ENCODE measurements at regions not wholly inside any gene's neighbourhood (a gene's known extent, or its start where the extent isn't known, plus 50 kb on each side); places are given as distances from the start of the nearest gene placed in this dataset.

DNA sequence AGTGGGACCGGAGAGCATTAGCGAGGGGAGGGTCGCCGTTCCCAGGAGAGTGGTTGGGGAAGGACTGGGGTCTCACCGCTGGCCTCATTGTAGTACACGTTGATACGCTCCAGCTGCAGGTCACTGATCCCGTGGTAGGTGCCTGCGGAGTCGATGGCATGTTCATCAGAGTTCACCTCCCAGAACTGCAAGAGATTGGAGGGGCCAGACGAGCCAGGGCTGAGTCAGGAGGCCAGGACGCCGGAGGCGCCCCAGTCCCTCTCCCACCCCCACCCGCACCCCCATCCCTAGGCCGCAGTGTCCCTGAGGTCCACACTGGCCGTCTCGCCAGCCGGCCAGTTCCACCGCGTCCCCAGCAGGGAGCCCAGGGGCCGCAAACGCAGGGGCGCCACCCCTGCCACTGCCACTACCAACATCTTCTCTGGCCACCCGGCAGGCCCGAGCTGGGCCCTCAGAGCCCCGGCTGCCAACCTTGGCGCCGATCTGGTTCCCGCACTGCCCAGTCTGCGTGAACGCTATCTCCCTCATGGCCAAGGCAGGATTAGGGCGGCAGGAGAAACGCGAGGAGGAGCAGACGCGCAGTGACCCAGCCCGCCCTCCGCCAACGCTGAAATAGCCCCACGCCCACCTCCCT, 144.2 kb downstream of the ALG10 start:
- TF ChIP-seq, protein P1, sequence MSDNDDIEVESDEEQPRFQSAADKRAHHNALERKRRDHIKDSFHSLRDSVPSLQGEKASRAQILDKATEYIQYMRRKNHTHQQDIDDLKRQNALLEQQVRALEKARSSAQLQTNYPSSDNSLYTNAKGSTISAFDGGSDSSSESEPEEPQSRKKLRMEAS (IDR thresholded peaks at IDR 0.05; ENCODE audit: low read depth) = no peak
- TF ChIP-seq RFX5 (IDR thresholded peaks at IDR 0.05; ENCODE audit: low read length) (no peak), GATA2 (CRISPR knock-in tag; IDR thresholded peaks at IDR 0.05) (no peak), MXI1 (IDR thresholded peaks at IDR 0.05; ENCODE audit: low read depth, low read length) (no peak)
- TF ChIP-seq, protein P2, sequence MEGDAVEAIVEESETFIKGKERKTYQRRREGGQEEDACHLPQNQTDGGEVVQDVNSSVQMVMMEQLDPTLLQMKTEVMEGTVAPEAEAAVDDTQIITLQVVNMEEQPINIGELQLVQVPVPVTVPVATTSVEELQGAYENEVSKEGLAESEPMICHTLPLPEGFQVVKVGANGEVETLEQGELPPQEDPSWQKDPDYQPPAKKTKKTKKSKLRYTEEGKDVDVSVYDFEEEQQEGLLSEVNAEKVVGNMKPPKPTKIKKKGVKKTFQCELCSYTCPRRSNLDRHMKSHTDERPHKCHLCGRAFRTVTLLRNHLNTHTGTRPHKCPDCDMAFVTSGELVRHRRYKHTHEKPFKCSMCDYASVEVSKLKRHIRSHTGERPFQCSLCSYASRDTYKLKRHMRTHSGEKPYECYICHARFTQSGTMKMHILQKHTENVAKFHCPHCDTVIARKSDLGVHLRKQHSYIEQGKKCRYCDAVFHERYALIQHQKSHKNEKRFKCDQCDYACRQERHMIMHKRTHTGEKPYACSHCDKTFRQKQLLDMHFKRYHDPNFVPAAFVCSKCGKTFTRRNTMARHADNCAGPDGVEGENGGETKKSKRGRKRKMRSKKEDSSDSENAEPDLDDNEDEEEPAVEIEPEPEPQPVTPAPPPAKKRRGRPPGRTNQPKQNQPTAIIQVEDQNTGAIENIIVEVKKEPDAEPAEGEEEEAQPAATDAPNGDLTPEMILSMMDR (IDR thresholded peaks at IDR 0.05) = no peak
